GM08714 (cell line): ENCODE measurements at regions not wholly inside any gene's neighbourhood (a gene's known extent, or its start where the extent isn't known, plus 50 kb on each side); places are given as distances from the start of the nearest gene placed in this dataset.

Source experiments
- H3K4me3 ChIP-seq: fragments of 200-500 bp; sonication (Bioruptor generic); 2 replicates; pipeline ENCODE4 v1.5.1; 2014; ENCODE audit warnings: mild to moderate bottlenecking, low read length, inconsistent platforms
- ZNF274 ChIP-seq: IDR thresholded peaks from 2 replicates; pipeline ENCODE4 v1.6.1; 2012; ENCODE audit warnings: mild to moderate bottlenecking, low read depth, low read length

DNA sequence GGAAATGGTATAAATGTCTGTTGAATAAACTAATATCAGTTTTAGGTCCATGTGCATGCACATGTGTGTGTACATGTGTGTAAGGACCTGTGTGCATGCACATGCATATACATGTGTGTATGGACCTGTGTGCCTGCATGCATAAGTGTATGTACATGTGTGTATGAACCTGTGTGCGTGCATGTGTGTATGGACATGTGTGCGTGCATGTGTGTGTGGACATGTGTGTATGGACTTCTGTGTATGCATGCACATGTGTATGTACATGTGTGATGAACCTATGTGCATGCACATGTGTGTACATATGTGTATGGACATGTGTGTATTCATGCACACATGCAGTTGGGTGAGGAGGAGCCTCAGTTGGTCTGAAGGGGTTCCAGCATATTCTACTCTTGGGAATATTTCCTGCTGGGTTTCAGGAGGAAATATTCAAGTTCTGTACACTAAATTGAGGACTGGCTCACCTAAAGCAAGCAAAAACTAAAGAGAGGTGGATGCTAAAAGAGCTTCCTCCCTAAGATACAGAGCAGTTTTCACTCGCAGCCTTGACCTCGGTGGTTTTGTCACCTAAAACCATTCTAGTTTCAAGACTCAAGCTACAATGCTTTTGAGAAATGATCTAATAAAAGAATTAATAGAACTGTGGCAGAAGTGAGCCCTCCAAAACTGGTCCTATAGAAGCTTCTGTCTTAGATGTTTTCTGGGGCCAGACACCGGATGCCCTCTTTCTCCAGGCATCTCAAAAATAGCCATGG is 742.8 kb downstream of the MAFB start:
- TF ChIP-seq ZNF274, result no peak
- H3K4me3 ChIP-seq, result no peak overlapping the region

DNA sequence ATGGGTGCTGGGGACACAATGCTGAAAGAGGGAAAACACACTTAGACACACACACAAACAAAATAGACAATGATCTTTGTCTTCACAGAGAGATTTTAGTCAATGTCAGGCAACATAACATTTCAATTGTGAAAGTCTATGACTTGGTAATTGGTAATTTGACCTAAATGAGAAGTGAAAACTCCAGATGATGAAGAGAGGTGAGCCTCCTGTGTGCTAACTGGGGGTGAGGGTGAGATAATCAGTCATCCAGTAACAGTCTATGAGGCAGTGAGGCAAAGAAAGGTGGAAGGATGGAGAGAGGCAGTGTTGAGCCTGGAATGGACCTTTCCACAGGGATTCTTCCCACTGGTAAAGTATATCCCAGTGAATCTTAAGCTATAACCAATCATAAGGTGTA is 744.2 kb downstream of the MAFB start:
- H3K4me3 ChIP-seq, result no peak overlapping the region
- no peak for TF ChIP-seq ZNF274

DNA sequence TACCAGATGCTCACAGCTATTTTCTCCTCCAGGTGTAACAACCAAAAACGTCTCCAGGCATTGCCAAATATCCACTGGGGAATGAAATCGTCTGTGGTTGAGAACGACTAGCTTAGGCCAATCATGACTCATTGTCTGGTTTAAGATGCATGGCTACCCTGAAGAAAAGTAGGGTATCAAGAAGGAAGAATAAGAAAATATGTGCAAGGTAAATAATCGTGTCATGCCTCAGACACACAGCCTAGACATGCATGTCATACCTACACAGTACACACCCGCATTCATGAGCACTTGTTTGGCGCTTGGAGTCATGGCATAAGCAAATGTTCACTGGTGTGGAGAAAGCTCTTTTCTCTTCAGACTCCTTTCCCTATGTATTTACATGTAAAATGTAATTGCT is 745.7 kb downstream of the MAFB start:
- H3K4me3 ChIP-seq, result no peak overlapping the region
- TF ChIP-seq ZNF274, result no peak

DNA sequence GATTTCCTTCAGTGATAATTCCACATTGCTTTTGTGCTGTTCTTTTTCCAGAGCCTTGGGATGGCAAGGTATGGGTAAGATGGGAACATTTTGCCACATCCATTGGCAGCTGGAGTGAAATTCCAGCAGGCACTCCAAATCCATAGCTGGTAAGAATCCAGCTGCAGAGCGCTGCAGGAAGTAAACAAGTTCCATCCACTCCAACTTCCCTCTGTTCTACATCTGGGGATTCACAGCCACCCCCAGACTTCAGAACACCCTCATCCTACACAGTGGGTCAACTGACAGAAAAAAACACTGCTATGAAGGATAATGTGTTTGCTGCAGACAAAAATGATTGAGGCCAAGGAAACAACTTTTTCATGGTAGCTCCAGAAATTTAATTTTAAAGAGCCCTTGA is 747.8 kb downstream of the MAFB start:
- no peak overlapping the region for H3K4me3 ChIP-seq
- TF ChIP-seq ZNF274, result no peak

DNA sequence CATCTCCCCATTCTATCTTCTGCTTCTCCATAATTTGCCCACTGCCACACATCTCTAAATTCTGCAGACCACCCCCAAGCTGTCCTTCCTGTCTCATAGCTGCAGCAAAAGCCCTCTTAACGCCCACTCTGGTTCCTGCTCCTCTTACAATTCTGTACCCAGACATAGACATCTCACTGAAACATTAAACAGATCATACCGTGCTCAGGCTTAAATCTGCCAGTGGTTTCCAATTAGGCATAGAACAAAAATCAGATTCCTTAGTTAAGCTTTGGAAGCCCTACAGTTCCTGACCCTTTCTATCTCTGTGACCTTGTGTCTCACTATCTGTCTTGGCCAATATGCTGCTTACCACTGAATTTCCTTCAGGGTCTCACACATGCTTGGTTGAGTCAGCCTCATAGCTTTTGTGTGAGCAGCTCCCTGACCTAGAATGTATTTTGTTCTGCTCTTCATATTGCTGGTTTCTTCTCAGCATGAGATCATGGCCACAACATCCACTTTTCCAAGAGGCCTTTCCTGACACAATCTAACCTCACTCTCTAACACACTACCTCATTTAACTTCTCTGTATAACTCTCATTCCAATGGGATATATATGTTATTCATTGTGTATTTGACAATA is 749.7 kb downstream of the MAFB start:
- TF ChIP-seq ZNF274, result no peak
- H3K4me3 ChIP-seq, result no peak overlapping the region

DNA sequence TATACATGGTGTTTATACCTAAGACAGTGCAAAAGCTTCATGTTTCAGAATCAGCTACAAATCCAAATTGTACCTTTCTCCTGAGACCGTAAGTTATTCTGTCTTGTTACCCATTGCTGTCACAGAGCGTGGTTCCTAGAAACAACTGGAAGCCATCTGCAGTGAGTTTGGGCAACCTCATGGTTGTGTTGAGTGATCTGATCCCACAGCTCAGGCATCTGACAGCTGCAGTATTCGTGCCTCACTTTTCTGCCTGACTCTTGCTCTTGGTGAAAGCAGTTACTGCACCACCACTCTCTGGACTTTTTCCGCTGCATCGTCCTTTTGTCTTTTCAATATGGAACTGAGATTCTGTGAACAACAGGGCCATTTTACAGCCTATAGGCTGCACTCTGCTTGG is 752.6 kb downstream of the MAFB start:
- H3K4me3 ChIP-seq, result no peak overlapping the region
- TF ChIP-seq ZNF274, result no peak

DNA sequence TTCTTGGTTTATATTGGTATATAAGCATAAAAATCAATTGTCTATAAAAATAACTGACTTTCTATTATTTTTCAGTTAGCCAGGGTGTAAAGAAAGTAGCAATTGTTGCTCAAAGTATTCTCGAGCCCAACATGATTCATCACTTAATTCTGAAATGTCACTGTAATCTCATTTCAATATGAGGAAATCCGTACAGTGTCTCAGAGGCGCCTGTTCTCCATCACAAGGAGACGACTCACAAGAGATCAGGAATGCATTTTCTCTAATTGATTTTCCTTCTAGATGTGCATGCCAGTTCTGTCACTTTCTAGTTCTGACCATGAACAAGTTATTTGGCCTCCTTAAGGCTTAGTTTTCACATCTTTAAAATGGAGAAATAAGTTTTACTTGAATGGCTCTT is 753.1 kb downstream of the MAFB start:
- no peak overlapping the region for H3K4me3 ChIP-seq
- no peak for TF ChIP-seq ZNF274

DNA sequence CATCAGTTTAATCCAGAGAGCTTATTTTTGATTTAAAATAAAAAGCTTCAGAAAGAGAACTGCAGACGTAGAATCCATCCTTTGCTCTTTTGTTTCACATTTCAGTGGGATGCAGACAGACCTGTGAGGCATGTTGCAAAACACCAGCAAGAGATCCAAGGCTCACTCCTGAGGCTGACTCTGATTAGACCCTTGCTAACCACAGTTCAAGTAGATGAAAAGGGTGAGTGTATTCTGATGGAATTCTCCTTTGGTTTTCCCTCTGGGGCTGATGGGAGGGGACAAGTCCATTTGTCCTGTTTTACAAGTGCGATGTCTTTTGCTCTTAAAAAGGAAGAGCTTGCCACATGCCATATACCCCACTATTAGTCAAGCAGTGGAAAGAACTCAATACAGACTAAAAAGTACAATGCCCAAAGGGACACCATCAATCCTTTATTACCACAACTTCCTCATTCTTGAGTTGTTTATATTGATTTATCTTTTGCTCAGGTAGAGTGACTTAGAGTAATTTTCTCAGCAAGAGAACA is 772.7 kb downstream of the MAFB start:
- no peak overlapping the region for H3K4me3 ChIP-seq
- no peak for TF ChIP-seq ZNF274

DNA sequence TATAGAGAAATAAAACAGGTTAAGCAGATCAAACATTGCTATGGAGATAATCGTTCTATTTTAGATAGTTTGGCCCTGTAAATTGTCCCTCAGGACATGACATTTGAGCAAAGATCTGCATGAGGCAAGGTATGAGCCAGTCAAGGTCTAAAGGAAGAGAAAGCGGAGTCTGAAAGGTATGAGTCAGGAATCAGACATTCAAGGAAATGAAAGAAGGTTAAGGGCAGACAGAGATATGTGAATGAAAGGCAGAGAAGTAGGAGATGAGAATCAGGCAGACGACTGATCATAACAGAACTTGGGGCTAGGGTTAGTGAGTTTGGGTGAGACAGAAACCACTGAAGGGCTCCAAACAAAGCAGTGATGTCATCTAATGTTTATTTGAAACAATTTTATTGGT is 775.8 kb downstream of the MAFB start:
- no peak overlapping the region for H3K4me3 ChIP-seq
- no peak for TF ChIP-seq ZNF274

DNA sequence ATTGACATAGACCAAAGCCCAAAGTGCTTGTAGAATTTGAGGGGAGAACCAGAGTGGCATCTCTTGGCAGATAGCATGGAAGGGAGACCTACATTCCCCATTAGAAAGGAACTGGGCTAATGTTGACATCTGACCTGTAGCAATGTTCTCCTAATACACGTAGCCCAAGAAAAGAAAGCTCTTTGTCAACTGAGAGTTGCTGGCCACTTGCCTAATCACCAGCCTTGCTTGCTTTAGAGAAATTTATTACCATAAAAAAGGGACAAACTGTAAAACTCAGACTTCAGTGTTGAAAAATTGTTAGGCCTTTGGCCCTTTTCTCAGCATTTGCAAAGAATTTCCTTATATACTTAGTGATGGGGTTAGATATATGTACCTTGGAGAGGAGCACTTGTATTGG is 777.5 kb downstream of the MAFB start:
- H3K4me3 ChIP-seq, result no peak overlapping the region
- TF ChIP-seq ZNF274, result no peak

DNA sequence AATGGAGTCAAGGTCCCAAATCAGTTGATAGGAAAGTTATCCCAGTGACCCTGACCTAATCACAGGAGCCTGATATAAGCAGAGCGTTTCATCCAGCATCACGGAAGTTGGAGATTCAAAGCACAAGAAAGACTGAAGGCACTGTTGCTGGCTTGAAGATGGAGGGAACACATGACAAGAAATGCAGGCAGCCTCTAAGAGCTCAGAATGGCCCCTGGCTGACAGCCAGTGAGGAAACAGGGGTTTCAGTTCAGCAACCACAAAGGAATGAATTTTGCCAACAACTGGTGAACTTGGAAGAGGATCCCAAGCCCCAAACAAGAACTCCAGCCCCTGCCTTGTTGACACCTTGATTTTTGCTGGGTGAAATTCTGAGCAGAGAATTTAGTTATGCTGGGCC is 778.5 kb downstream of the MAFB start:
- no peak overlapping the region for H3K4me3 ChIP-seq
- no peak for TF ChIP-seq ZNF274

DNA sequence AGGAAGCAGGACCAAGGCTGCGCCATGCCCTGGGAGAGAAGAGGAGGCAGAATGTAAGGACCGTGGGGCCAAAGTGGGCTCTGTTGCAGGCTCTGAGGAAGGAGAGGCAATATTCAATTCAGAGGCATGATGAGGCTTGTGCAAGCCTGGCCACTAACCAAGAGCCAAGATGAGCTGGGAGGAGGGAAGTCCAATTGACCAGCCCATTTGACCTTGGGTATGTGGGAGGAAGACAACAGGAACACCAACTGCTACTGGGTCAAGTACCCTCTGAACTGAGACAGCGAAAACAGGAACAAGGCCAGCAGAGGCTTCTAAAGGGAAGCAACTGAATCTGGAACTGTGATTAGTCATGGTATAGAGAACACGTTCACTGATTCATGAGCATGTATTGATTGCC is 779.6 kb downstream of the MAFB start:
- no peak for TF ChIP-seq ZNF274
- H3K4me3 ChIP-seq, result no peak overlapping the region

DNA sequence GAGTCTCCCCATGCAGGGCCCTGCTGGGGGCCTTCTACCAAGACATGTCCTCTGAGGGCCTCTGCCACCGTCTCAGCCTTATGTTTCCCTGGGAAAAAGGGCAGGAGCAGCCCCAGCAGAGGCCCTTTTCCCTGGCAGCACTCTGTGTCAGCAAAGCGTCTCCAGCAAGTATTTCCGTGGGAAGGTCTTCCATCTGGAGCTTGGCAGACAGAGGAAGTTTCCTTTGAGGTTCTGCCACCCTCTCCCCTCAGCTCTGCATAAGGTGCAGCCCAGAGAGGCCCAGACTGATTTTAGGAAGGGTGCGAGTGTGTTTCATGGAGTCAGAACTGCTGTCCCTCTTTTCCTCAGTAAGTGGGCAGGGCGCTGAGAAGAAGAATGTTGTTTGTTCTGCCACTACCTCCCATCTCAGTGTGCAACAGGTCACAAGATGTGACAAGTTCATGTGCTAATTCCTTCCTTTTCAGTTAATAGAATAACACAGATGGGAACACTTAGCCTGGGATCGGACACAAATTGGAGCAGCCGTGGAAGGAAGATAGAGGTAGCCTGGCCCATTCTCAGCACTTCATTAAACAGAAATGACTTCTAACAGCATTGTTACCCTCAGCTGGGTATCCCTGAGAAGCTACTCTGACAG is 784.4 kb downstream of the MAFB start:
- no peak for TF ChIP-seq ZNF274

DNA sequence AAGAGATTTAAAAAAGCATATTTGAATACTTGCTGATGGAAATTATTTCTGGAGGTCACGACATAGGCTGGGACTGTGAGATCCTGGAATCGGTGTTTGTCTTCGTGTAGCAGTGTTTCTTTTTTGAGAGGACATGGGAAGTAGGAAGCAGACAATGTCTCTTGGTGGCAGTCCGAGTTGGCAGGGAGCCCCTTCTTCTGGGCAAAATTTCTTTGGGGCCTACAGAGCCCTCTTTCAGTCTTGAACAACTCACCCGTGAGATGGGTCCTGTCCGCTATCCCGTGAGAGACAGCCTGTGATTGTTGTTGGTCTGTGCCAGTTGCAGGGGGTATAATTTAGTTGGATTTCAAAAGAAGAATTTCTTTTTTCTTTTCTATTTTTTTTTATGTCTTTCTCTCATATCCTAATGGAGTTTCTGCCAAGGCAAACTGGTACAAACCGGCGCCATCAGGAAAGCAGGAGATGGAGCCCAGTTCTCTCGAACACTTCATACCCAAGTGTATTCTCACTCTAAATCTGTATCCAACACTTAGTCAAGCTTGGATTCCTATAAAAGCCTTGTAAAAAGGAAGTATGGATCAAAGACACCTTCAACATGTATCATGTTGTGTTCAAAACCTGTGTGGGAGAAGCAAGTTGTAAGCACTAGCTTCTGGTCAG is 785.1 kb downstream of the MAFB start:
- no peak for TF ChIP-seq ZNF274
- H3K4me3 ChIP-seq, result no peak overlapping the region

More for the DNA sequence above, 784.4 kb downstream of the MAFB start:
- H3K4me3 ChIP-seq, result no peak overlapping the region
